GM23338 (cell line): ENCODE measurements at regions not wholly inside any gene's neighbourhood (a gene's known extent, or its start where the extent isn't known, plus 50 kb on each side); places are given as distances from the start of the nearest gene placed in this dataset.

Source experiments
- ETS1 ChIP-seq: IDR thresholded peaks from 2 replicates; pipeline ENCODE4 v1.6.1; 2016; ENCODE audit warnings: antibody characterized with exemption
- EZH2 ChIP-seq: fragments of 200-600 bp; sonication (generic); IDR thresholded peaks from one replicate; pipeline ENCODE4 v1.8.0; 2017; ENCODE audit warnings: antibody characterized with exemption, mild to moderate bottlenecking, low read depth; ENCODE audit not compliant: unreplicated experiment
- POLR2AphosphoS5 ChIP-seq: IDR thresholded peaks from 2 replicates; pipeline ENCODE4 v1.6.1; 2016; ENCODE audit warnings: antibody characterized with exemption, low read depth
- REST ChIP-seq: IDR thresholded peaks from one replicate; pipeline ENCODE4 v1.6.1; 2018; ENCODE audit warnings: antibody characterized with exemption; ENCODE audit not compliant: unreplicated experiment
- TF ChIP-seq, protein P1 (sequence below), 2 experiments: fragments of 200-600 bp in 1 of 2; sonication (generic) in 1 of 2; conservative IDR thresholded peaks; 2 replicates each; pipeline versions ENCODE4 v1.5.1 to v1.6.1; 2016 to 2017; ENCODE audit warnings: antibody characterized with exemption in 2 of 2, low read depth in 2 of 2, mild to moderate bottlenecking in 2 of 2, moderate library complexity in 1 of 2

- TF ChIP-seq, protein P1, sequence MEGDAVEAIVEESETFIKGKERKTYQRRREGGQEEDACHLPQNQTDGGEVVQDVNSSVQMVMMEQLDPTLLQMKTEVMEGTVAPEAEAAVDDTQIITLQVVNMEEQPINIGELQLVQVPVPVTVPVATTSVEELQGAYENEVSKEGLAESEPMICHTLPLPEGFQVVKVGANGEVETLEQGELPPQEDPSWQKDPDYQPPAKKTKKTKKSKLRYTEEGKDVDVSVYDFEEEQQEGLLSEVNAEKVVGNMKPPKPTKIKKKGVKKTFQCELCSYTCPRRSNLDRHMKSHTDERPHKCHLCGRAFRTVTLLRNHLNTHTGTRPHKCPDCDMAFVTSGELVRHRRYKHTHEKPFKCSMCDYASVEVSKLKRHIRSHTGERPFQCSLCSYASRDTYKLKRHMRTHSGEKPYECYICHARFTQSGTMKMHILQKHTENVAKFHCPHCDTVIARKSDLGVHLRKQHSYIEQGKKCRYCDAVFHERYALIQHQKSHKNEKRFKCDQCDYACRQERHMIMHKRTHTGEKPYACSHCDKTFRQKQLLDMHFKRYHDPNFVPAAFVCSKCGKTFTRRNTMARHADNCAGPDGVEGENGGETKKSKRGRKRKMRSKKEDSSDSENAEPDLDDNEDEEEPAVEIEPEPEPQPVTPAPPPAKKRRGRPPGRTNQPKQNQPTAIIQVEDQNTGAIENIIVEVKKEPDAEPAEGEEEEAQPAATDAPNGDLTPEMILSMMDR (conservative IDR thresholded peaks at IDR 0.05; ENCODE audit: low read depth in 2 of 2), result no peak
- TF ChIP-seq POLR2AphosphoS5 (no peak), EZH2 (no peak), REST (no peak), ETS1 (no peak)
Observed at GRCh38 chr16:23008041-23008440, 141.2 kb downstream of the USP31 start.
